Stimulated activated CD8-positive, alpha-beta memory T cell treated with anti-CD3 and anti-CD28 coated beads, Interleukin-12 subunit alpha, Interleukin-12 subunit beta, amount 100 ng/mL, for 1 hour (primary cell): ENCODE measurements at regions not wholly inside any gene's neighbourhood (a gene's known extent, or its start where the extent isn't known, plus 50 kb on each side); places are given as distances from the start of the nearest gene placed in this dataset.

Source experiments
- DNase-seq: peaks from one replicate; pipeline ENCODE4 v3.0.0-alpha.2; 2020; ENCODE audit warnings: low read depth

GRCh38 chr6:163952005-163952404 lies 537.5 kb downstream of the QKI start:
- DNase-seq: no peak

DNA sequence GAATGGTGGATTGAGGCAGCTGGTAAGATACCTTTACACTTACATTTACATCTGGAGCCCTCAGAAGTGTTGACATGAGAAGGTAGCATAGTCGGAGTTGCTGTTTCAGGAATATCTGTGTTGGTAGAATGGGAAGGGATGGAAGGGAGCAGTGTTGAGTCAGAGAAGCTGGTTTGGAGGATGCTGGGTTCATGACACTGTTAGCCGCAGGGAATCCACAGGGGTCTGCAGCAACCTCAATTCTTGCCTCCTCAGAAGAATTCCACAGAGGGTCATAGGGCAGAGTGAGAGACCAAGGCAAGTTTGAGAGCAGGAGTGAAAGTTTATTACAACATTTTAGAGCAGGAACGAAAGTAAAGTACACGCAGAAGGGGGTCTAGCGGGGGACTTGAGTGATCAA lies 536.8 kb downstream of the QKI start:
- no peak for DNase-seq

DNA sequence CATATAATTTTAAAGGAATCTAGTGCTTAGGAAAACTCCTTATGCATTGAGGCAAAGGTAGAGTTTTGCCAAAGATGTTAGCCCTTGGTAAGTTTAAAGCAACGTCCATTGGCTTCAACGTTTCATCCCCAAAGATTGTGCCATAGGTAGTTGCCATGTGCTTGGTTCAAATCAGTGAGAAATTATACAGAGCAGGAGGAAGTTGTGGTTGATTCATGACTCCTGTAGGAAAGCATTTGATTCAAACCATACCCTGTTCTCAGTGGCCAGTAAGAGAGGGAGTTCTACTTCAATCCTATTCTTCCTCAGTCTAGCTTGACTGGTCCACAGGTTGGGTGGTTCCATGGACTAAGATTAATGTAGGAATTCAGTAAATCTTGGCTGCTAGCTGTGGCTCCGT lies 535.6 kb downstream of the QKI start:
- no peak for DNase-seq

GRCh38 chr6:163949431-163949830 lies 534.9 kb downstream of the QKI start:
- DNase-seq: no peak

DNA sequence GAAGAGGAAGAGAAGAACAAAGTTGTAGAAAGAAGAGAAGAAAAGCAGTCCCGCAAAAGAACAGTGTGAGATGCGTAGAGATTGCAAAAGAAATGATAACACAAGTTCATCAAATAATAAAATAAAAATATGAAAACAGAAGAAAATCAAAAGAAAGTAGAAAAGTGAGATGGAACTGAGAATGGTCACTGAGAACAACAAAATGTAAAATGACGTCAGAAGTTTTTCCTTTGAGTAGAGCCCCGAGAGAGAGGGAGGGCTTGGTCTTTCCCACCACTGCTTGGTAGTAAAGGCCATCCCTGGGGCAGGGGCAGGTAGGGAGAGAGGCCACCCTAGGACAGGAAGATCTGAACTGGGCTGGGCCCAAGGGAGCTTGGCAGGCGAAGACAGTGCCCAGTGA lies 533.7 kb downstream of the QKI start:
- DNase-seq: no peak

- no peak for DNase-seq
Observed at GRCh38 chr6:163947276-163947675, 532.8 kb downstream of the QKI start.

GRCh38 chr6:163946437-163946836 lies 531.9 kb downstream of the QKI start:
- DNase-seq: no peak

DNA sequence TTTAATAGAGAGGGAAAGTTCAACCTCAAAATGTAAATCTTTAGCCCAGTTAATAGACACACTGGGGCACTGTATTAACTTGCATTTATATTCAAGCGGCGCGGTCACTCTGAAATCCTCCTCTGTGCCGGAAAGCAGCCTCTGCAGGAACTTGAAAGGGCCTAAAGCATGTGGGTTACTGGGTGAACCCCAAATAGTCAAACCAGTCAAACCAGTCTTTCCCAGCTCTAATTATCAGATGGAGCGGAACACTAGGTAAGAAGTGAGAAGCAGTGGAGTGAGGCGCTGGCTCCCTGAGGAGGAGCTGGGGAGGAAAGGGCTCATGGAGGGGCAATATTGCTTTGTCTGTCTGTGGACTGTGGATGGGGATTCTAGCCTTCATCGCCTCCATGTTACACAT lies 531.3 kb downstream of the QKI start:
- DNase-seq: no peak

DNA sequence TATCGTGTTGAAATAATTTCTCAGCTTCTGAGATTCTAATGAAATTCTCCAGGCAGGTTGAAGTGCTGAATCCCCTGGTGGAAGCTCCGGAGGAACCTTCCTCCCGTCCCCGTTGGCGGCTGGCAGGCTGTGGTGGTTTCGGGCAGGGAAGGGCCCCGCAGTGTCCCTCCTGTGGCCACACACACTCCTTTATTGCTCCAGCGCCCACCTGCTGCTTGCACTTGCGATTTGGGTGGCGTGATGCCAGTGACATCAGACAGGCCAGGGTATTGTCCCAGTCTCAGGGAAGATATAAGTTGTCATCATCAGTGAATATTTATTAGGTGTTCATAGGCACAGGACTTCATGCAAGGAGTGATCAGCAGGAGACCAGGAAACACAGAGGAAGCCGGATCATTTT lies 530.4 kb downstream of the QKI start:
- DNase-seq: no peak

GRCh38 chr6:163943607-163944385 lies 529.3 kb downstream of the QKI start:
- no peak for DNase-seq

GRCh38 chr6:163942790-163943189 lies 528.3 kb downstream of the QKI start:
- no peak for DNase-seq

GRCh38 chr6:163941624-163941976 lies 527.1 kb downstream of the QKI start:
- no peak for DNase-seq

DNA sequence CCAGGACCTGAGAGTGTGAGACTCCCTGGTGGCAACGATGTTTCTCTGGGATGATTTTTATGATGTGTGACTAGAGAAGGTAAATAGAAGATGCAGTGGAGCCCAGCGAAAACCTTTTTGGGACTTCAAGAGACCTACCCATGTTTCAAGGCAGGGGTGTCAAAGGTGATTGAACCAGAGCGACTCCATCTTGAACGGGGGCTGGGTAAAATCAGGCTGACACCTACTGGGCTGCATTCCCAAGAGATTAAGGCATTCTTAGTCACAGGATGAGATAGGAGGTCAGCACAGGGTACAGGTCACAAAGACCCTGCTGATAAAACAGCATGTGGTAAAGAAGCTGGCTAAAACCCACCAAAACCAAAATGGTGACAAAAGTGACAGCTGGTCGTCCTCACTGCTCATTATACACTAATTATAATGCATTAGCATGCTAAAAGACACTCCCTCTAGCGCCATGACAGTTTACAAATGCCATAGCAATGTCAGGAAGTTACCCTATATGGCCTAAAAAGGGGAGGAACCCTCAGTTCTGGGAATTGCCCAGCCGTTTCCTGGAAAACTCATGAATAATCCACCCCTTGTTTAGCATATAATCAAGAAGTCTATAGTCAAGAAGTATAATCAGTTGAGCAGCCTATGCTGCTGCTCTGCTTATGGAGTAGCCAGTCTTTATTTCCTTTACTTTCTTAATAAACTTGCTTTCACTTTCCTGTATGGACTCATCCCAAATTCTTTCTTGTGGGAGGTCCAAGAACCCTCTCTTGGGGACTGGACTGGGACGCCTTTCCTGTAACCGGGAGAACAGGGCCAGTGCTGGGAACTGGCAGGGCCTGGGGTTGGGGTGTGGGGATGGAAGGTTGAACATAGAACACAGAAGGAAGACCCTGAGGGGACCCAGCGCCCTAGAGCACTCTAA lies 526.4 kb downstream of the QKI start:
- DNase-seq: no peak

GRCh38 chr6:163937071-163937470 lies 522.6 kb downstream of the QKI start:
- DNase-seq: no peak

DNA sequence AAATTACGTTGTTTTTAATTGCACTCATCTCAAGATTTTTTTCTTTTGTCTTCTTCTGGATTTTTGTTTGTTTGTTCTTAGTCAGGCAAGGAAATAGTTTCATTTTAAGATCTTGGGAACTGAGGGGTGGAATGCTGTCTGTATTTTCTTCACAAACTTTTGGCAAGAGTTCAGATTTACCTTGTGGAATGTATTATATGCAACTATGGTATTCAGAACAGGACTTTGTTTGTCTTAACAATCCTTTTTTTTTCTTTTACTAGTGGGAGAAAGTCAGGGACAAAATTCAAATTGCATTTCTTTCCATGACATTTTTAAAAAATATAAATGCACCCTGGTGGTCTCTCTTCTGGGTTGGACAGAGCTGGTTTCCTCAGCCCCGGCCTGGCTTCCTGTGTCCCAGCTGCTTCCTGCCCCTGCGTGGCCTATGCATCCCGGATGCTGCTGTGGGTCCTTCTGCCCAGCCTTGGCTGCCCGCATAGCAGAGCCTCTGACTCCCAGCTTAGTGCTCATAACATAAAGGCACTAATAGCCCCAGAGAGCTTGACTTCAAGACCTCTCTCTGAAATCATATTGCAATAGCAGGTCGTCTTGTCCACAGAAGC lies 520.7 kb downstream of the QKI start:
- no peak for DNase-seq

DNA sequence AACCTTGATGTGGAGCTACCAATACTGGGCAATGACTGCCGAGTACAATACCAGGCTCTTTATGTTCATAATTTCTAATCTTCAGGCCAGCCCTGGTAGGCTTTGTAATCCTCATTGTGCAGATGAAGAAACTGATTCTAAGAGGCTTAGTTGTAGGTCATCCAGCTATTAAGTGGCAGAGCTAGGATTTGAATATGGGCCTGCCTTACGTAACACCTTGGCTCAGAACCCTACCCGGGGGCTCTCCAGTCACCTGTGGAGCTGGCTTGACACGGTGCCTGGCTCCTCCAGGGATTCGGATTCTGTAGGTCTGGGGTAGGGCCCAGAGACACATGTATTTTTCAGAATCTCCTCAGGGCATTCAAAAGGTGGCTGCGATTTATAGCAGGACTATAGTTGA lies 515.5 kb downstream of the QKI start:
- no peak for DNase-seq

DNA sequence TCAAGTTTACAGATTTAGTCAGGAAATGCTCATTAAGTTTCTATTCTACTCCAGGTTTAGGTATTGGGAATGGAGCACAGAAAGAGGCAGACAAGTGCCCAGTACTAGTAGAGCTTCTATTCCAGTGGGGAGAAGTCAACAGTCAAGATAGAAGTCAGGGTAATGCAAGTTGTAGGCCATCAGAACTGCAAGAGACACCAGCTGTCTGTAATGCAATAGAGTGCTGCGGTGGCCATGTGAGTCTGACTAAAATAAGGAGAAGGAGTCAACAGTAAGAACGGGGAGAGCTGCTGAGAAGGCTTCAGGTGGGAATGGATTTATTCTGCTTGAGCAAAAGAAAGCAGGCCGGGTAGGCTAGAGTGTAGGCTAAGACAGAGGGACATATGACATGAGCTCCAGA lies 515.0 kb downstream of the QKI start:
- no peak for DNase-seq

GRCh38 chr6:163926642-163927041 lies 512.1 kb downstream of the QKI start:
- no peak for DNase-seq

DNA sequence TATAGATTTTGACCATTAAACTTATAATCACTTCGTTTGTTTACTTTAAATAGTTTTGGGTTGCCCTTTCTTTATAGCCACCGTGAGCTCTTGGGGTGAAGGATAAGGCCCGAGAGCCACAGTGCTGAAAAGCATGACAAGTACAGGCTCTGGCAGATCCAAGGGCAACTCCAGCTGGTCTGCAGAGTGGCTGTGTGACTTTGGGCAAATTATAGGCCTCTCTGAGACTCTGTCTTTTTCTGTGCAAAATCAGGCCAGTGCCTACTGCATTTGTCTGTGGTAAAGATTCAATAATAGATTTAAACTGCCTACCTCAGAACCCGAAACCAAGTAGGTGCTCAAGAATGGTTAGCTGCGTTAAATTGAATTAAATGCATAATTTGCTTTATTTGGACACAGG lies 511.3 kb downstream of the QKI start:
- no peak for DNase-seq

GRCh38 chr6:163923658-163924411 lies 509.3 kb downstream of the QKI start:
- DNase-seq: no peak

DNA sequence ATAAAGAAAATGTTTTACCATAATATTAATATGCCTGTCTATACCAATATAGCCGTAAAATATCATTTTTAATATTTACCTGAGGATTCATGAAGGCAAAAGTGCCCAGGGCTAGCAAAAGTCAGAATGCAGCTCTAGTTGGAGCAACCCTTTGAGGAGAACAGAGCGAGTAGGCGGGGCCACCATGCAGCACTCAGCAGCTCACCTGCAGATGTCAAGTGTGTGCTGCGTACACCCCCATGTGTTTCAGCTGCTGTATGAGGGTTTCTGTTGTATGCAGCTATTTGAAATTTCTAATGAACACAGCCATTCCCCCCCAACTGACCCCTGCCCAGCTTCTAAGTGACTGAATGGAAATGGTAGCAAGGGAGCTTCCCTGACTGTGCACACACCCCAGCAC lies 508.0 kb downstream of the QKI start:
- no peak for DNase-seq

GRCh38 chr6:163919652-163920051 lies 505.1 kb downstream of the QKI start:
- DNase-seq: no peak
